Esophagus squamous epithelium (tissue), 5 donors: ENCODE measurements at regions not wholly inside any gene's neighbourhood (a gene's known extent, or its start where the extent isn't known, plus 50 kb on each side); places are given as distances from the start of the nearest gene placed in this dataset.

Experiments
- DNase-seq: peaks from one replicate; lab custom pipeline; 2025; lab: John Stamatoyannopoulos, UW
- H3K27ac ChIP-seq, 4 donors: fragments of 200-600 bp; sonication (generic); one replicate each; pipeline ENCODE4 v1.5.1; 2016 to 2019; ENCODE audit warnings: mild to moderate bottlenecking in 1 of 4
- H3K27me3 ChIP-seq, 4 donors: fragments of 200-600 bp; sonication (generic); 1 replicate in 3 of 4; 2 replicates in 1 of 4; pipeline versions ENCODE4 v1.5.1 to v1.6.0; 2017 to 2021; ENCODE audit warnings: antibody characterized with exemption in 1 of 4
- H3K36me3 ChIP-seq, 3 donors: fragments of 200-600 bp; sonication (generic); one replicate each; pipeline ENCODE4 v1.5.1; 2016 to 2019
- H3K4me1 ChIP-seq, 3 donors: fragments of 200-600 bp; sonication (generic); one replicate each; pipeline ENCODE4 v1.5.1; 2017 to 2019
- H3K4me3 ChIP-seq, 4 donors: fragments of 200-600 bp; sonication (generic); 1 replicate in 3 of 4; 2 replicates in 1 of 4; pipeline ENCODE4 v1.5.1; 2016 to 2019; ENCODE audit warnings: mild to moderate bottlenecking in 2 of 4, moderate library complexity in 1 of 4
- H3K9me3 ChIP-seq, 3 donors: fragments of 200-600 bp; sonication (generic); one replicate each; pipeline ENCODE4 v1.5.1; 2016 to 2019
- POLR2A ChIP-seq, 4 donors: fragments of 450-650 bp; IDR thresholded peaks; one replicate each; pipeline ENCODE4 v1.6.1; 2017; ENCODE audit warnings: antibody characterized with exemption in 4 of 4, mild to moderate bottlenecking in 4 of 4, moderate library complexity in 3 of 4
- WGBS, 2 donors: methylation state at CpG; one replicate each; pipeline ENCODE4 v1.1.5; 2018; 5-methylcytosine and 5-hydroxymethylcytosine counted together
- intact Hi-C: fragments of 100-400 bp; cut with DNase I; formaldehyde crosslinking; loops from one replicate; pipeline ENCODE4 v1.15.0; 2022
- TF ChIP-seq, protein P1 (sequence below), 6 experiments: fragments of 450-650 bp in 4 of 6; fragments of 200-600 bp in 2 of 6; sonication (generic) in 2 of 6; IDR thresholded peaks; one replicate each; pipeline ENCODE4 v1.5.1; 2016 to 2019; ENCODE audit warnings: antibody characterized with exemption in 6 of 6, mild to moderate bottlenecking in 4 of 6, moderate library complexity in 4 of 6
- donor health status: DM: yes; HTN: yes; CAD: no.

DNA sequence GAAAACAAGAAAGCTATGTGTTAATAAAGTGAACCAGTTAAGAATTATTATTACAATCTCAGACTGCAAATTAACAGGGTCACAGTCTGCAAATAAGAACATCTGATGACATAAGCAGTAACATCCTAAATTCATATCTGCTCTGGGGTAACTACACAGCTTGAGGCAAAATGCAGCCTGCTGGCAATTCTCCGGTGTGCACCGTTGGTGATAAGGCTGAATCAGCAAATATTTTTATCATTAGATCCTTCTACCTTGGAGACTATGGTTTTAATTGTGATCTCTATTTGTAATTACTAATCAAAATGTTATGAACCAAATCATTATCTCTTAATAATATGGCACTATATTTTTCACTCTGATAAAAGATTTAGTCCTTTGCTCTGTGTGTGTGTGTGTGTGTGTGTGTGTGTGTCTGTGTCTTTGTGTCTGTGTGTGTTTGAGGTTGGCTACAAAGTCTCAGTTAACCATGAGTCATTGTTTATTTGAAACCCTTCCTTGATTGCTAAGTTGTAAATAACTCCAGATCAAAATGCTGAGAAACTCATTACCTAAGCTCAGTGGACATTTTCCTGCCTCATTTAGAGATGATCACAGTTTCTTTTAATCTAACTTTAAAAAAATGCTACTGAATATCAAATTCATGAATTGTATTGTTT, 442.6 kb downstream of the GXYLT1 start:
- Histone ChIP-seq H3K4me1 (no peaks in the 10 kb centered on the region), H3K4me3 (no peak overlapping the region), H3K36me3 (no peaks in the 10 kb centered on the region), H3K27ac (no peak overlapping the region), H3K9me3 (no peaks in the 10 kb centered on the region), H3K27me3 (no peaks in the 10 kb centered on the region)
- intact Hi-C loops = no loop called here
- no peak for TF ChIP-seq POLR2A (IDR thresholded peaks at IDR 0.05)
- DNase-seq = no peak
- 51 to 56% methylated on average over 2 of the region's 2 CpGs for WGBS, 2 donors

DNA sequence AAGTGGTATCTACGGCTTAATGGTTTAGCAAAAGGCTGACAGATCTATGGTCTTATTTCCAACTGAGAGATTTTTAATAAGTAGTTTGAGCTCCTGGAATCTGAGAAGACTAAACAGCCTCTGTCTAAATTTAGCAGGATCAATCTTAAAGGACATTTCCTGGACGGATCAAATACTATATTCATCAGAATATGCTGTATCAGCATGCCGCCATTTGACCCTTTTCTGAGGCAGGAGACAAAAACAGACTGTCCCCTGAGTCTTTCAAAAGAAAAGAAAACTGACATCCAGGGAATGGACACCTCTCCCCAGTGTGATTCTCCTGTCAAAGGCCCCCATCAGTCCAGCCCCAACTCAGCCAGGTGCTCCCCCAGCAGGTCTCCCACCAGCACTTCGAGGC, 443.7 kb downstream of the GXYLT1 start:
- no peaks in the 10 kb centered on the region for H3K27me3 ChIP-seq
- no peaks in the 10 kb centered on the region for H3K4me1 ChIP-seq
- no peak for DNase-seq
- TF ChIP-seq, protein P1, sequence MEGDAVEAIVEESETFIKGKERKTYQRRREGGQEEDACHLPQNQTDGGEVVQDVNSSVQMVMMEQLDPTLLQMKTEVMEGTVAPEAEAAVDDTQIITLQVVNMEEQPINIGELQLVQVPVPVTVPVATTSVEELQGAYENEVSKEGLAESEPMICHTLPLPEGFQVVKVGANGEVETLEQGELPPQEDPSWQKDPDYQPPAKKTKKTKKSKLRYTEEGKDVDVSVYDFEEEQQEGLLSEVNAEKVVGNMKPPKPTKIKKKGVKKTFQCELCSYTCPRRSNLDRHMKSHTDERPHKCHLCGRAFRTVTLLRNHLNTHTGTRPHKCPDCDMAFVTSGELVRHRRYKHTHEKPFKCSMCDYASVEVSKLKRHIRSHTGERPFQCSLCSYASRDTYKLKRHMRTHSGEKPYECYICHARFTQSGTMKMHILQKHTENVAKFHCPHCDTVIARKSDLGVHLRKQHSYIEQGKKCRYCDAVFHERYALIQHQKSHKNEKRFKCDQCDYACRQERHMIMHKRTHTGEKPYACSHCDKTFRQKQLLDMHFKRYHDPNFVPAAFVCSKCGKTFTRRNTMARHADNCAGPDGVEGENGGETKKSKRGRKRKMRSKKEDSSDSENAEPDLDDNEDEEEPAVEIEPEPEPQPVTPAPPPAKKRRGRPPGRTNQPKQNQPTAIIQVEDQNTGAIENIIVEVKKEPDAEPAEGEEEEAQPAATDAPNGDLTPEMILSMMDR (IDR thresholded peaks at IDR 0.05) = no peak
- no peak overlapping the region for H3K27ac ChIP-seq
- no peak overlapping the region for H3K4me3 ChIP-seq
- intact Hi-C loops = no loop called here
- H3K9me3 ChIP-seq = no peaks in the 10 kb centered on the region
- no peaks in the 10 kb centered on the region for H3K36me3 ChIP-seq
- 58 to 69% methylated on average over 4 of the region's 4 CpGs for WGBS, 2 donors

DNA sequence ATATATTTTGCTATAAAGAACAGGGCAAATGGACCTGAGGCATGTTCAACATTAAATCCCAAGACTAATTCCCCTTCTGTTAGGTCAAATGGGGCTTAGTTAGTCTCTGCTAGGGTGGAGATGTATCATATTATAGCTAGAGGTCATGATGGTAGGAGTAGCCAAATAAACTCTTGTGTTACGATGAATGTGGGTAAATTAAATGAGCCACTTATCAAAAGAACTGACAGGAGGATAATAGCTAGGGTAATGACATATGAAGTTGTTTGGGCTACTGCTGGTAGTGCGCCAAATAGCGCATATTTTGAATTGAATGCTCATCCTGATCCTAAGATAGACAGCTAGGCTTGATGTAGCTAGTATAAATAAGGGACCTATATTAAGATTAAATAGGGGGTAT, 445.0 kb downstream of the GXYLT1 start:
- no peaks in the 10 kb centered on the region for H3K9me3 ChIP-seq
- WGBS, 2 donors = 79 to 83% methylated on average over 3 of the region's 3 CpGs
- TF ChIP-seq POLR2A (IDR thresholded peaks at IDR 0.05) = no peak
- TF ChIP-seq, protein P1 (IDR thresholded peaks at IDR 0.05) = no peak
- no peak overlapping the region for H3K27ac ChIP-seq
- H3K4me3 ChIP-seq = no peak overlapping the region
- intact Hi-C loops = no loop called here
- no peaks in the 10 kb centered on the region for H3K36me3 ChIP-seq
- no peak for DNase-seq
- no peaks in the 10 kb centered on the region for H3K27me3 ChIP-seq
- H3K4me1 ChIP-seq = no peaks in the 10 kb centered on the region

DNA sequence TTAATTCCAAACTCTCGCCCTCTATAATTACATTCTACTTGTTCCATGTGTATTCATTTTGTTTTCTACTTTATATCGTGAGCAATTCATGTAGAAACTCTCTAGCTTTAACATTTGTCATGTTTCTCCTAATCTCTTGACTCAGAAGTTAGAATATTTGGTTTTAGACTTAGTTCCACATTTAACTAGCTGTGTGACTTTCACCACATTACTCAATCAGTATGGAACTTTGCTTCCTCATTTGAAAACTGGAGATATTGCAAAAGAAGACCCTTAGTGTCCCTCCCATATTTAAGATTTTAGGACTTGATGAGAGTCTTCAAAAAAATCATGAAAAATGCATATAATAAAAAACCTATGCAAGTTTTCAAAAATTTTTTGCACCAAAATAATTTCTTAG, 447.5 kb downstream of the GXYLT1 start:
- H3K27me3 ChIP-seq = no peaks in the 10 kb centered on the region
- H3K4me1 ChIP-seq = no peaks in the 10 kb centered on the region
- no peaks in the 10 kb centered on the region for H3K36me3 ChIP-seq
- whole genome bisulfite sequencing, 2 donors = 59 to 63% methylated on average over 2 of the region's 2 CpGs
- no peak for TF ChIP-seq POLR2A (IDR thresholded peaks at IDR 0.05)
- TF ChIP-seq, protein P1 (IDR thresholded peaks at IDR 0.05) = no peak
- H3K4me3 ChIP-seq = no peak overlapping the region
- H3K27ac ChIP-seq = no peak overlapping the region
- no peak for DNase-seq
- intact Hi-C loops = no loop called here
- no peaks in the 10 kb centered on the region for H3K9me3 ChIP-seq

DNA sequence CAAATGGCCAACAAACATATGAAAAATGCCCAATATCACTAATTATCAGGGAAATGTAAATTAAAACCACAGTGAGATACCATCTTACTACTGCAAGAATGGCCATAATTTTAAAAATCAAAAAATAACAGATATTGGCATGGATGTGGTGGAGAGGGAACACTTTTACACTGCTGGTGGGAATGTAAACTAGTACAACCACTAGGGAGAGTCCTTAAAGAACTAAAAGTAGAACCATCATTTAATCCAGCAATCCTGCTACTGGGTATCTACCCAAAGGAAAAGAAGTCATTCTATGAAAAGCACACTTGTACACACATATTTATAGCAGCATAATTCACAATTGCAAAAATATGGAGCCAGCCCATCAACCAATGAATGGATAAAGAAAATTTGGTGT, 459.7 kb downstream of the GXYLT1 start:
- Histone ChIP-seq H3K36me3 (no peaks in the 10 kb centered on the region), H3K4me1 (no peaks in the 10 kb centered on the region), H3K9me3 (no peaks in the 10 kb centered on the region), H3K27ac (no peak overlapping the region), H3K4me3 (no peak overlapping the region), H3K27me3 (no peaks in the 10 kb centered on the region)
- intact Hi-C loops = no loop called here
- no peak for DNase-seq
- TF ChIP-seq, protein P1 (IDR thresholded peaks at IDR 0.05) = peak in 3 of 6 experiments; percentile 37 to 50 (median 41)
- no peak for TF ChIP-seq POLR2A (IDR thresholded peaks at IDR 0.05)
